Ammon's horn (tissue), 1 donor: ENCODE measurements at regions not wholly inside any gene's neighbourhood (a gene's known extent, or its start where the extent isn't known, plus 50 kb on each side); places are given as distances from the start of the nearest gene placed in this dataset.

ENCODE experiments used
- DNase-seq: peaks from one replicate; pipeline ENCODE4 v3.0.0-alpha.2; 2016; ENCODE audit warnings: low spot score

DNA sequence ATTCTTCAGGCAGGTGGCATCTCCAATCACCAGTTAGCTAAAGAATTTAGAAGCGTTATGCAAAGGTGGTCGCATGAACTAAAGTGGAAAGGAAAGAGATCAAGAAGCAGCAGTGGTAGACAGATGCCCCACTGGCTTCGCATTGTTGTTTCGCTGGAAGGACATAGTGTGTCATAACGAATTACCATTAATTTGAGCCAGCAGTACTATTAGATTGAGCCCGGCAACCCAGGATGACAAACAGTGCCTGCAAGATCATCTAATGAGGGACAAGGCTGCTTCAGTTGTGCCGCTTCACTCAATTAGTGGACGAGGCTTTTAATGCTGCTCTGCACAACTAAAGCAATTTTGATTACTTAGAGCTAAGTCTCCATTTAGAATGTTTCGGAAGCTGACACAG, 274.5 kb upstream of the SOX5 start:
- DNase-seq, result no peak

DNA sequence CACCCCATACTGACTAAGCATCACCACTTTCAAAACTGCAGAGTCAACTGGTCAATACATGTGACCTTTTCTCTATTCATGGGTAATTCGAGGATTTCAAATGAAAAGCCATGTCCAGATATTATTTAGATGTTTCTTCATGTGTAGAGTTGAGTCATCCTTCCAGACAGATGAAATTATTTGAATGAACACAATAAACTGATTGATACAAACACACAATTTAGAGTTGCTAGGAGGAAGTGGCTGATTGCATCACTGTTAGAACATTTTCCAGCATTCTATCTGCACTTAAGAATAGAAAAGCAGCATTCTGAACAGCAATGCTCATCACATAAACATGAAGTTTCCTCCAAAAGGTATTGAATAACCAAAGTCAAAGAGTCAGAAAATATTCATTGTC, 273.5 kb upstream of the SOX5 start:
- DNase-seq, result no peak

DNA sequence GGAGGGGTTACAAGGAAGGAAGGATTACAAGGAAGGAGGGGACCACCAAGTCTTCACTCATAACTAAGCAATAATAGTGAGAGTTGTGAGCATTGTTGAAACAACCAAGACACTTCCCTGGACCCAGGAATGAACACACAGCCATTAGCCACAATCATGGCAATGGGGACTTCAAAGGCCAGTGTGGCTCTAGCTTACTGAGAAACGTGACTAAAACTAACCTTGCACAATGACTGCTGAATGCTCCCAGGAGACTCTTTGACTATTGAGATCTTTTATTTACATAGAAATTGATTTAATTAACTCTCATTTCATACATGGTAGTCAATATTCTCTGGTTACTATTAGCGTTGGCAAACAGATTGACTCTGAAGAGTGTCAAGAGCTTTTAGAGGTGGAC, 263.0 kb upstream of the SOX5 start:
- DNase-seq, result no peak

DNA sequence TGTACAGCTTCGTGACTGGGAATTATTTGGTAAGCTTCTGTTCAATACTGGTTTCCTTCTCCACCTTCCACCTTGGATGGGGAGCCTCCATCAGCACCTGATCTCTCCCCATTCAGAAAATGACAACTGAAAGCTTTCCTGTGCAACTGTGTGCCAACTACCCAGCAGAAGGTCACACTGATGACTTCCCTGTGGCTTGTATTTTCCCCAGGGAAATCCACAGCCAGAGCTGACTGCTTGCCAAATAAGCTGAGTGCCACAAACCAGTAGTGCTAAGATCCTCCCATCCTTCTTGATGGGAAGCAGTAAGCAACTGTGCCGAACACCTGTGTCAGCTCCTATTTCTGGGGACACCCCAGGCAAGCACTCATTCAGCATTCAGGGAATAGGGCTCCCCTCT, 257.2 kb upstream of the SOX5 start:
- no peak for DNase-seq

DNA sequence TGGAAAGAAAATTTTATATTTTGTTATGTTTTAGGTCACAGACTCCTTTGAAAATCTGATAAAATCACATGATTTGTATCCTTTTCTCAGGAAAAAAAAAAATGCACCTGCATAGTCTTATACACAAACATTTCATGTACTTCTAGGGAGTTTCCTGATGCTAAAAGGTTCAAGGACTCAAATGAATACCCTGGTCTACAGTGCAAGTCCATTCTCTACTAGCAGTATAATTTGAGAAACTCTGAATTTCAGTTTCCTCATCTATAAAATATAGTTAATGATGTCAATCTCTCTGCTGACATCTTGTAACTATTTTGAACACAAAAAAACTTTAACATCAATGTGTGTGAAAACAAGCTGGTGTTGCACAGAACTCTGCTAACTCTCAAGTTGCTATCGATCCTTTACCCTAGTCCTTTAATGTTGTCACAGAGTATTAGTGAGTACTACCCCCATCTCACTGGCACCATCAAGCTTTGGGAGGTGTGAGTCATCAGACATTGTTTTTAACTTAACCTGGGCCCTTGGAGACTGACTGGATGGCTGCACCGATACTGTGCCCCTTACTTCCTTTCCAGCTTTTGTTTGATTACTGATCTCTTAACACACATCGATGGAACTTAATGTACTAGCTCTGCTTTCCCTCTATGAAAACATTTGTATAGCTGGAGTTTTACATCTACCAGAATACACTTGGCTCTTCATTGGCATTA, 251.9 kb upstream of the SOX5 start:
- no peak for DNase-seq

DNA sequence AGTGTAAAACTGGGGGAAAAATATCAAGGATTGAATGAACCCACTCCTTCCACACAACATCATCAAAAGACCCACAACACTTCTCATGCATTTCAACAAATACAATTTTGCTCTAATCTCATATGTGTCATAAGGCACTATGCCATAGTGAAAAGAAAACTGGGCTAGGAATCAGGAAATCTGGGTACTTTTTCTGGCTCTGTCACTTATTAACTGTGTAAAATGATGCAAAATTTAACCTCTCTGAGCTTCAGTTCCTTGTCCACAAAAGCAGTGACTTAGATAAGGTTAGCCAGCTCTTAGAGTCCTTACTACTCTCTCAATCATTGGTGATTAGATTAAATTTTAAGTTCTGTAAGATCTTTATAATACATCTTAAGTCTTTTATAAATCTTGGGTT, 250.5 kb upstream of the SOX5 start:
- DNase-seq, result no peak

DNA sequence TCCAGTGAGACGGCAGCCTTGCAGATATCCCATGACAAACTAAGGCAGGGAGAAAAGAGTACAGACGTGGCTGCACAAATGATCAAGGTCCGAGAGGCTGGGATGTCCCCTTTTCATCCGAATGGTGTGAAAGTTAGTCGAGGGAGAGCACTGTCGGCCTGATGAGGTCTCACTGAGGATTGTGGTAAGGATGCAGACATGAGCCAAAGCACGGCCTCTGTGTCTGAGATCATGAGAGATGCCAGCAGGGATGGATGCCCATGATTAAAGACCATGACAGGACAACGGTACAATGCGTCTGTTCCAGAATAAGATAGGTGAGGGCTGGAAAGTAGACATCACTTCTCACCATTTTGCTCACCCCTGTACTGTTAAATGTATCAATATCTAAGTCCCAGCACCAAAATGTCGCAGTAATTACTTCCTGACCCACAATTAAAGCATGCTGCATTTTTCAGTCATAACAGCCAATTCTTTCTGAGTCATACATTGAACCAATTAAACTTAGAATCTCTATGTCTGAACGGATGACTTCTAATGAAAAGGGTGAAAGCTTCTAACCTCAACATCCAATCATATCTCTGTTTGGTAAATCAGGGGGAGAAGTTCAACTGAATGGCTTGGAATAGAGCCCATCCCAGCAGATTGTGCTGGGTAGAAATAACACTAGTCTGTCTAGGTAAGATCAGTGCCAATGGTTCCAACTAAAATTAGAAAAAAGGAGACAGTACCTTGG, 249.6 kb upstream of the SOX5 start:
- DNase-seq, result peak; percentile 7

DNA sequence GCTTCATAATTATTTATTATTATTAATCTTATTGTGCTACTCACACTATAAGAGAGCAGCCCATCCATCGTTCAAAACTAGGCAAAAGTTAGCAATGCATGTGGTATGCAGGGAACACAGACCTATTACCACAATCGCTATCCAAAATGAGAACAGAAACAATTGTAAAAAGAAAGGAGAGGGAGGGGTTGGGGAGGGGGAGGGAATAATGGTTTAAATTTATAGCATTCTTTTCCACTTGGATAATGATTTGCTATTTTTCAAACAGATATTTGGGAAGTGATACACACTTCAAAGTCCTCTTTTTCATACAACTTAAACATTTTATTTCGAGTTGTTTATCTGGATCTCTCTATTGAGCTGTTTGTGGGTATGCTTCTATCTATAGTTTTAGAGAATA, 248.6 kb upstream of the SOX5 start:
- DNase-seq, result no peak

DNA sequence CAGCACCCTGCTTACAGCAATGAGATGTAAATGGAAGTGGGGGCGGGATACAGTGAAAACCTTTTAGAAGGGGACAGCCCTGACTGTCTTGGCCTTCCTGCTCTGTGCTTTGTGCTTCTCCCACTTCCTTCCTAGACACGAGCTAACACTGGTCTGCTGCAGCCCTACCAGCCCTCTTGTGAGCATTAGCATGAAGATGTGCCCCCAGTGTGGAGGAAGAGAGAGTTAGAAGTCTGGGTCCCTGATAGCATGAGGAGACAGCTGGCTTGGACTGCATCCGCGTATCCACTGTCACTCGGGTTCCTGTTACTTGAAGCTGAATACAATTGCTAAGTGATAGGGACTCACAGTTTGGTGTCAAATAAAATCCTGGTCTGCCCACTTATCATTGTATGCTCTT, 248.1 kb upstream of the SOX5 start:
- no peak for DNase-seq

DNA sequence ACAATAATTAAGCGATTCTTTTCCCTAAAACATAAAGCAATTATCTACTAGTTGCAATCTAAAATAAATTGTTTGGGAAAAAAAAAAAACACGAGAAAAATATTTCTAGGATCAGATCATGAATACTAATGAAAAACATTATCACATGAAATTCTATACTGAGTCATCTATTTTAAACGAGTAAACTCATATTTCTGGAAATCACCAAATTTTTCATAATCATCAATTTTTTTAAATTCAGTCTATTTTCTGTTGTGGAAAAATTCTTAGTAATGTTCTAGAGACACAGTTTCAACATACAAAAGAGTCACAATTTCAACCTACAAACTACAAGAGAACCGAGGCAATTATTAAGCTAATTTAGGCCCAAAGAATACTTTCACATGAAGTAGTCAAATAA, 245.6 kb upstream of the SOX5 start:
- no peak for DNase-seq

DNA sequence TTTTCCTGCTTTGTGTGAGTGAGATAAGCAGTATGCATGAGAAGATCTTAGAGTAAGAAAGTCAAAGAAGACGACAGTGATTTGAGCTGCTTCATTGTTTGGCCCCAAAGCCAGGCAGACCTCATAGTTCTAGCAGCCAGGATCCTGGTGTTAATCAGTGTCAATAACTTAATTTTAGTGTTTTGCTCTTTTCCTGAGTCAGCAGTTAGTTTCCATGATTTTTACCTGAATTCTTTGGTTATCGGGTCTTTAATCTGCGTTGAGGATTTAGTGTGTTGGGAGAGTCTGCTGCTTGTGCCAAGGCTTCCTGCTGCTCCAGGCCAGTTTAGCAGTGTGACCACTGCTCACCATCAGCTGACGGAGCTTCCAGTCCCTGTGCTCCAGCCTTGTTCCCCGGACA, 241.6 kb upstream of the SOX5 start:
- no peak for DNase-seq

DNA sequence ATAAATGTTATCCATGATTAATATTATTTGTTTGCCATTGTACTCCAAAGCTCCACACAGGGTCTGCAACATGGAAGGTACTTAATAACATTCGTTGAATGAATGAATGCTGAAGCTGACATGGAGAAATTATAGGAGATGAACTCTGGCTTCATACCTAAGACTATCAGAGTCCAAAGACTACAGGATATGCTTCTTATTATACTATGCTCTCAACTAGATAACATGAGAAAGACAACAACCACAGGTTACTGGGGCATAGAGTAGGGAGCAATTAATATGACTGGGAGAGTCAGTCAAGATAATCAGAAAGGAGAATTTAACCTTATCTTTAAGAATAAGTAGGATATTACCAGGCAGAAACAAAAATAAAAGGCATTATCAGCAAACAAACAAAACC, 236.3 kb upstream of the SOX5 start:
- no peak for DNase-seq

DNA sequence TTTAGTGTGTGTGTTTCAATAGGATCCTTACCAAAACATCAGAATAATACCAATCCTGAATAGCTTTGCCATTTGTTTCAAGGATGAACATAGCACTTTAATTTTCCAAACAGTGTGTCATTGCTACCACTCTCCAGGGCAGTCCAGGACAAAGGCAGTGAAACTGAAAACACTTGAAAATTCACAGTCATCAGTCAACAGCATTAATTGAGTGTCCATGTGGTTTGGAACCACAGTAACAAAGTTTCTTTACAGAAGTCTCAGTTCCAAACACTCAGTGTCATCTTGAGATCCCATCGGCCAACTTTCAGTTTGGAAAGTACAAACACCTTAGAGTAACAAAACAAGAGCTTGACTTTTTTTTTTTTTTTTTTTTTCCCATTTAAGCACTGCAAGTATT, 228.4 kb upstream of the SOX5 start:
- DNase-seq, result no peak

DNA sequence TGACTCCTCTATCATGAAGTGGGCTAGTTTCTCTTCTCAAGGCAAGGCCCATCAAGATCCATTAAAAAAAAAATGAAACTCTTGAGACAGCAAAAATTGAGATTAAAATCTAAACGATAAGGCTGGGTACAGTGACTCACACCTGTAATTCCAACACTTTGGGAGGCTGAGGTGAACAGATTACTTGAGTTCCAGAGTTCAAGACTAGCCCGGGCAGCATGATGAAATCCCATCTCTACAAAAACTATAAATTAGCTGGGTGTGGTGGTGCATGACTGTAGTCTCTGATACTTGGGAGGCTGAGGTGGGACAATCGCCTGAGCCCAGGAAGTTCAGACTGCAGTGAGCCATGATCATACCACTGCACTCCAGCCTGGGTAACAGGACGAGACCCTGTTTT, 226.5 kb upstream of the SOX5 start:
- DNase-seq, result no peak

DNA sequence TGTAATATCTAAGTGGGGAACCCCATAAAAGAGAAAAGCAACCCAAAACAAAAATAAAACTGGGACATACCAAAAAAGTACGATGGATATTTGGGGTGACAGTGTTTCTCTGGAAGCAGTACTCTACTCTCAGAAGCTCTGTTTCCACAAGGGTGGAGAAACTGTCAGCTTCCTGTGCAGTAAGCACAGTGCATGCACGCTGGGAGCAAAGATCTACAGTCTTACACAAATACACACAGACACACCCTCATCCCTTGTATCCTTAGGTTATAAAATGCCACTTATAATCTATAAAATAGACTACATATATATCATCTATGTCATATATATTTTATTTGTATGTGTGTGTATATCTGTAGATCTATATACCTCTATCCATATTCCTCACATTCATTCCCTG, 225.8 kb upstream of the SOX5 start:
- no peak for DNase-seq

DNA sequence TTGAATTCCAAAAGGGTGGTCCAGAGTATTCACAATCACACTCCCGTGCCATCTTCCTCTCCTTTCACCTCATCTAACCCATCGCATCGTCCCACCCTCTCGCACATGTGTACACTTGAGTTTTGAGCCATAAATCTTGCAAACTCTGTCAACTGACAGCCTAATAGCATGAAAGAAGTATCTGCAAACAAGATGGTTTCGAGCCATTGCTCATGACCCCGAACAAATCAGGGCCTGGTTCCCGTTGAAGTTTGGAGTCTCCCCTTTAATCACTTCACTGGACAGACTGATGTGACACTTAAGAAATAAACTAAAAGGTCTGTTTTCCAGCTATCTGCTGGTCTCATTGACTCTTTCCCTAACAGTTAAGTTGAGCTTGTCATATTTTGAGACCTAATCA, 223.6 kb upstream of the SOX5 start:
- DNase-seq, result no peak

DNA sequence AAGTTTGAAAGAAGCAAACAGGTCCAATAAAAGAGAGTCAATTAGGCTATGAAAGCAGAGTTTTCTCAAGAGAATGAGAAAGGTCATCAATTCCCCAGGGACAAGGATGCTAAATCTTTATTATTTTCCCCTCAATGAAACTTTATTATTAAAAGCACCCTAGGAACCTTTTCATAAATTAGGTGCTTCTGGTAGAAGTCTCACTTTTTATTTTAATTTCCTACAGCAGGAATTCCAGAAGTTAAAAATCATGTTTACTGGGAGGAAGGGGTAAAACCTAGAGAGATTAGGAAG, 223.2 kb upstream of the SOX5 start:
- no peak for DNase-seq

DNA sequence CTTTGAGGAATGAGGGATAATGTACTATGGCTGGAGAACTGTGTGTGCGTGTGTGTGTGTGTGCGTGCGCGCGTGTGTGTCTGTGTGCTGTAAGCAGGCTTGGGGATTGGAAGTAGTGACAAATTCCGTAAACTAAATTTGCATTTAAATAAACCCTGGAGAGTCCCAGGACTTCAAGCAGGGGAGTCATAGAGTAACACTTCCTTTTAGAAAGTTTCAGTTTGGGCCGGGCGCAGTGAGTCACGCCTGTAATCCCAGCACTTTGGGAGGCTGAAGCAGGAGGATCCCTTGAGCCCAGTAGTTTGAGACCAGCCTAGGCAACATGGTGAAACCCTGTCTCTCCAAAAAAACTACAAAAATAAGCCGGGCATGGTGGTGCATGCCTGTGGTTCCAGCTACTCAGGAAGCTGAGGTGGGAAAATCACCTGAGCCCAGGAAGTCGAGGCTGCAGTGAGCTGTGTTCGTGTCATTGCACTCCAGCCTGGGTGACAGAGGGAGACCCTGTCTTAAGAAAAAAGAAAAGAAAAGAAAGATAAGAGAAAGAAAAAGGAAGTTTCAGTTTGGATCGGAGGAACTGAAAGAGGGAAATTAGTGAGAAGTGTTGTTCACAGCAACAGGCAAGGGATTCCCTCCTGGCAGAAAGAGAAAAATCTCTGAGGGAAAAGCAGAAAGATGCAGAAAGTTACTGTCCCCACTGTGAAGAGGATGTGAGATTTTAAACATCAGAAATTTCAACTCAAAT, 222.7 kb upstream of the SOX5 start:
- no peak for DNase-seq

DNA sequence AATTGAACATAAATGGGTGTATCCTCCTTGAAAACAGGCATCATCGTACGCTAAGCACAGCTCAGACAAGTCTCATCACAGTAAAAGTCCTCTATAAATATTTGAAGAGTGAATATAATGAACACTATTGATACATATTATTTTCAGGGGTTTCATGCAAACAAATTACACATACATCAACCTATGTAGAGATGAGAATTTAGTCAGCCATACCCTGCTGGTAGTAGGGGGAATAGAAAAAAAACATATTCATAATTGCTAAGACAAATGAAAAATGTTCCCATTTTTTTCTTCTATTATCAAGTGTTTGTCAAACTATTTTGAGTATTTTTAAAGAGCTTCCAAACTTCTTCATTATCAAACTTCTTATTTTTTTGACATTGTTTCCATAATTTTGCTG, 205.6 kb upstream of the SOX5 start:
- DNase-seq, result no peak

DNA sequence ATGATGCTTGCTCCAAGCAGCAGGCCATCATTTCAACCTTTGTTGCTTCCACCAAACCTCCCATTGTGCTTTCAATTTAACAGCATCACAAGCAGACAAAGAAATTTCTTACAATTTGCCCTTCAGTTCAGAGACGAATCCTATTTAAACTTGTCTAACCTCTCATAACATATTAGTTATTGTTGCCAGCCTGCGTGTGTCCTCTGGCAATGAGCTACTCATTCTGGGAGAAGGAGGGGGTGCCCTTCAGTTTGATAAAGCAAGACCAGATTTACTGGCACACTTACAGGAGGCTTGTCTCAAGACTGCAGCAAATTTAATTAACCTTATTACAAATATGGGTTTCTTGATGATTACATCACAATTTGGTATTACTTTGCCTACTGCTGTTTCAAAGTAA, 203.6 kb upstream of the SOX5 start:
- DNase-seq, result no peak

DNA sequence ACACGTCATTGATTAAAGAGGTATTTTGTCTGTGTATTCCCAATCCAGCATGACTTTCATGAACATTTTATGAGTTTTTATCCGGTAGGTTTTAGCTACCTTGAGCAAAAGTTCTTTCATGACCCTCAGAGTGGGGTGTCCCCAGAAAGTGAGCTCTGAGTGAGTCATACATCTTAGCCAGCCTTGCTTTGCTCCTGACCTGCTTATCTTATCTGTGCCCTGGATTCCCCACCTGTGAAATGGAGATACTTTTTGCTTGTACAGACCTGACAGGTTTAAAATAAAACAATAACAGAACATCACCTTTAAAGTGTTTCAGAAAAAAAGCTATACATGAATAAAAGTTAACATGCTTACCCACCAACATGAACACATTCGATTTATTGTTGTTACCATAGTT, 202.8 kb upstream of the SOX5 start:
- DNase-seq, result no peak

DNA sequence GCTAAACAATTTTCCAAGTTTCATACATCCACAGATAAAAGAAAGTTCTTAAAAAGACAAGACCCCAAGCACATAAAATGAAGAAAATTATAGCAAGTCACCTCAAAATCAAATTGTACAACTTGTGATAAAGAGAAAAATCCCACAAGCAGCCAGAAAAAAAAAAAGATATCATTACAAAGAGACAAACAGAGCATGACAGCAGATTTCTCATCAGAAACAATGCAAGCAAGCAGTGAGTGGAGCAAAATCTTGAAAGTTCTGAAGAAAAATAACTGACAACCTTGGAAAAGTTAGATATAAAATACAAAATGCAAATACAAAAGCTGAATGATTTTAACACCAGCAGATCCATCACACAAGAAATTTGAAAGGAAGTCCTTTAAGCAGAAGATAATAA, 194.5 kb upstream of the SOX5 start:
- no peak for DNase-seq

DNA sequence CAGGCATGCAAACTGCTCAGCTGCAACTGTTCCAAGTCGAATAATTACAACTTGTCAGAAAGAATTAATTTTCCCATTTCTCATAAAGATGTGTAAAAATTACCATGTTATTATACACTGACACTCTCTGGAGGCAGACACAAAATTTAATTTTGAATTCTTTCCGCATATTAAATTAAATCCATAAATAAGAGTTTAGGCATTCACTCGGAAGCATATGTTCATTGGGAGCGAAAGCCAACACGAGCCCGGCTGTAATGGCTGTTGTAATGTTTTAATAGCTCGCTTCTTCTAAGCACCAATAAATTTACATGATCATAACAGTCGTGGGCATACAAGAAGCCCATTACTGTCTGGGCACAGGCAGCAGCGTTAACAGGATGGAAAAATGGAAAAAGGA, 189.6 kb upstream of the SOX5 start:
- DNase-seq, result peak; percentile 5

DNA sequence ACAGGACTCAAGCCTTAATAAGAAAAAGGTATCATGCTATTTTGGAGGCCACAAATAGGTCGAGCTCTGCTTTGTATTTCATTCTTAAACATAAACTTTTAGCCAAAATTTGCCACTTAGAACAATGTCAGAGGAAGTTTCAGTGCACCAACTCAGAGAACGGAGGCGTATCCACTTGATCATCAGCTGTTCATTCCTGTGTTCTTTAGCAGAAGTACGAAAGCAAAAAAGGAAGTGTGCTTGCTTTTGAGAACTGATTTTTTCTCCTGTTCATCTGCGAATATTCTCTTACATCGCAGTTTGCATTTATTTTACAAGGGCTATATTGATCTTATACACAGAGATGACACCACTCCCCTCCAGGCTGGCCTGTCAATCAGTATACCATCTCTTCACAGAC, 188.6 kb upstream of the SOX5 start:
- DNase-seq, result peak; percentile 32
